OCI-LY7 (cell line): ENCODE measurements at regions not wholly inside any gene's neighbourhood (a gene's known extent, or its start where the extent isn't known, plus 50 kb on each side); places are given as distances from the start of the nearest gene placed in this dataset.
"Not testable (repeated sequence)": the region's sequence is repeated elsewhere in the genome, so short reads cannot be mapped to it uniquely, and the experiment has no call there.

ENCODE experiments used
- BruUV-seq: library from RNA; stranded (reverse); fragments of 400-500 nt; replicated peaks from 2 replicates; lab custom pipeline; 2021; lab: Mats Ljungman, UMichigan
- CTCF ChIA-PET: fragments of 300-600 bp; sonication (Branson Sonifier 250); formaldehyde crosslinking; loops from one replicate; lab custom pipeline; 2022; ENCODE audit warnings: antibody characterized with exemption; ENCODE audit not compliant: unreplicated experiment; lab: Charles Lee
- POLR2A ChIA-PET: fragments of 300-600 bp; sonication (Branson Sonifier 250); formaldehyde crosslinking; loops from one replicate; lab custom pipeline; 2022; ENCODE audit warnings: antibody characterized with exemption; lab: Charles Lee
- DNase-seq: peaks from one replicate; pipeline ENCODE4 v3.0.0-alpha.2; 2015; ENCODE audit warnings: low spot score
- H2AFZ ChIP-seq: fragments of 200-600 bp; sonication (generic), shearing (Covaris generic); 2 replicates; pipeline ENCODE4 v1.6.1; 2014; ENCODE audit warnings: mild to moderate bottlenecking, antibody characterized with exemption, low read length, moderate library complexity
- H3K27ac ChIP-seq: fragments of 200-600 bp; sonication (generic); 2 replicates; pipeline ENCODE4 v1.5.1; 2014; ENCODE audit warnings: mixed run types, low read depth, mild to moderate bottlenecking, moderate library complexity, low read length, inconsistent platforms; ENCODE audit not compliant: poor library complexity, severe bottlenecking
- H3K36me3 ChIP-seq: fragments of 200-600 bp; sonication (generic); 2 replicates; pipeline ENCODE4 v1.6.1; 2014; ENCODE audit warnings: mild to moderate bottlenecking, antibody characterized with exemption, low read length, moderate library complexity, mixed read lengths; ENCODE audit not compliant: insufficient read depth
- H3K4me1 ChIP-seq: fragments of 200-600 bp; sonication (generic); 2 replicates; pipeline ENCODE4 v1.5.1; 2014; ENCODE audit warnings: mild to moderate bottlenecking, low read length; ENCODE audit not compliant: insufficient read depth, poor library complexity, severe bottlenecking
- H3K4me2 ChIP-seq: fragments of 200-600 bp; sonication (generic); 2 replicates; pipeline ENCODE4 v1.6.1; 2014; ENCODE audit warnings: mild to moderate bottlenecking, low read length
- H3K4me3 ChIP-seq: fragments of 200-600 bp; sonication (generic); 2 replicates; pipeline ENCODE4 v1.5.1; 2014; ENCODE audit warnings: mild to moderate bottlenecking, low read depth, low read length; ENCODE audit not compliant: poor library complexity, severe bottlenecking
- H3K79me2 ChIP-seq: fragments of 200-600 bp; sonication (generic); 2 replicates; pipeline ENCODE4 v1.6.1; 2016; ENCODE audit warnings: low read depth, mild to moderate bottlenecking, low read length, moderate library complexity, mixed read lengths; ENCODE audit not compliant: insufficient read depth
- H3K9me2 ChIP-seq: fragments of 200-600 bp; sonication (generic); 2 replicates; pipeline ENCODE4 v1.6.1; 2016; ENCODE audit warnings: mild to moderate bottlenecking, low read length, mixed read lengths; ENCODE audit not compliant: insufficient read depth
- H3K9me3 ChIP-seq: fragments of 200-600 bp; sonication (generic); 2 replicates; pipeline ENCODE4 v1.6.1; 2014; ENCODE audit warnings: mild to moderate bottlenecking, mixed run types, low read length, mixed read lengths
- H4K20me1 ChIP-seq: fragments of 200-600 bp; sonication (generic); 2 replicates; pipeline ENCODE4 v1.6.1; 2014; ENCODE audit warnings: mild to moderate bottlenecking, antibody characterized with exemption, low read length, moderate library complexity, mixed read lengths; ENCODE audit not compliant: insufficient read depth
- CTCF ChIP-seq: fragments of 200-600 bp; sonication (generic); conservative IDR thresholded peaks from 2 replicates; pipeline ENCODE4 v1.5.1; 2014; ENCODE audit warnings: mild to moderate bottlenecking, antibody characterized with exemption, low read length, moderate library complexity, mixed read lengths
- EZH2phosphoT487 ChIP-seq: fragments of 200-600 bp; sonication (generic); IDR thresholded peaks from 2 replicates; pipeline ENCODE4 v1.6.1; 2018; ENCODE audit warnings: low read depth, borderline replicate concordance, mild to moderate bottlenecking, mixed run types, antibody characterized with exemption, low read length, moderate library complexity, mixed read lengths
- intact Hi-C: fragments of 100-400 bp; cut with micrococcal nuclease; formaldehyde crosslinking; loops from one replicate; pipeline ENCODE4 v1.10.0; 2022; ENCODE audit not compliant: unreplicated experiment

- CTCF ChIA-PET, result no interaction called here
- Histone ChIP-seq H3K4me2 (no peak overlapping the region), H3K4me1 (no peaks in the 10 kb centered on the region), H4K20me1 (no peaks in the 10 kb centered on the region), H3K9me3 (peaks cover 5% of the 10 kb centered on the region; the same call in 1 of the 2 replicates), H2AFZ (no peak overlapping the region), H3K36me3 (no peaks in the 10 kb centered on the region), H3K79me2 (no peaks in the 10 kb centered on the region), H3K27ac (no peak overlapping the region), H3K4me3 (no peak overlapping the region), H3K9me2 (no peaks in the 10 kb centered on the region)
- no TSS peak for BruUV-seq
- no peak for DNase-seq
- intact Hi-C loops, result no loop called here
- TF ChIP-seq EZH2phosphoT487, result no peak
- no peak for TF ChIP-seq CTCF
- POLR2A ChIA-PET, result no interaction called here
Measured at GRCh38 chr7:69388452-69389137, 209.7 kb upstream of the AUTS2 start.

- no peaks in the 10 kb centered on the region for H3K9me2 ChIP-seq
- TF ChIP-seq EZH2phosphoT487 (no peak), CTCF (no peak)
- ChIA-PET POLR2A (no interaction called here), CTCF (no interaction called here)
- H3K4me3 ChIP-seq, result no peak overlapping the region
- H3K4me1 ChIP-seq, result no peaks in the 10 kb centered on the region
- no peak overlapping the region for H2AFZ ChIP-seq
- no peaks in the 10 kb centered on the region for H3K9me3 ChIP-seq
- no peaks in the 10 kb centered on the region for H3K36me3 ChIP-seq
- H4K20me1 ChIP-seq, result no peaks in the 10 kb centered on the region
- no peak for DNase-seq
- no peak overlapping the region for H3K4me2 ChIP-seq
- H3K27ac ChIP-seq, result no peak overlapping the region
- H3K79me2 ChIP-seq, result no peaks in the 10 kb centered on the region
- no TSS peak for BruUV-seq
- intact Hi-C loops, result no loop called here
Measured at GRCh38 chr7:69389216-69389615, 209.1 kb upstream of the AUTS2 start.

GRCh38 chr7:69393912-69394311 lies 204.4 kb upstream of the AUTS2 start:
- BruUV-seq, POLR2A ChIA-PET, H3K79me2 ChIP-seq, DNase-seq, H3K4me1 ChIP-seq, intact Hi-C loops, H3K4me2 ChIP-seq, CTCF ChIA-PET, H3K9me3 ChIP-seq, H3K4me3 ChIP-seq, H3K9me2 ChIP-seq, H2AFZ ChIP-seq, H3K36me3 ChIP-seq, H4K20me1 ChIP-seq, H3K27ac ChIP-seq: not testable (repeated sequence)
